ENCODE measurements at regions not wholly inside any gene's neighbourhood (a gene's known extent, or its start where the extent isn't known, plus 50 kb on each side); places are given as distances from the start of the nearest gene placed in this dataset.

GRCh38 chr14:105853089-105853906 lies 326.9 kb downstream of the TMEM121 start:
- WGBS: 89% methylated on average over 16 of the region's 16 CpGs

DNA sequence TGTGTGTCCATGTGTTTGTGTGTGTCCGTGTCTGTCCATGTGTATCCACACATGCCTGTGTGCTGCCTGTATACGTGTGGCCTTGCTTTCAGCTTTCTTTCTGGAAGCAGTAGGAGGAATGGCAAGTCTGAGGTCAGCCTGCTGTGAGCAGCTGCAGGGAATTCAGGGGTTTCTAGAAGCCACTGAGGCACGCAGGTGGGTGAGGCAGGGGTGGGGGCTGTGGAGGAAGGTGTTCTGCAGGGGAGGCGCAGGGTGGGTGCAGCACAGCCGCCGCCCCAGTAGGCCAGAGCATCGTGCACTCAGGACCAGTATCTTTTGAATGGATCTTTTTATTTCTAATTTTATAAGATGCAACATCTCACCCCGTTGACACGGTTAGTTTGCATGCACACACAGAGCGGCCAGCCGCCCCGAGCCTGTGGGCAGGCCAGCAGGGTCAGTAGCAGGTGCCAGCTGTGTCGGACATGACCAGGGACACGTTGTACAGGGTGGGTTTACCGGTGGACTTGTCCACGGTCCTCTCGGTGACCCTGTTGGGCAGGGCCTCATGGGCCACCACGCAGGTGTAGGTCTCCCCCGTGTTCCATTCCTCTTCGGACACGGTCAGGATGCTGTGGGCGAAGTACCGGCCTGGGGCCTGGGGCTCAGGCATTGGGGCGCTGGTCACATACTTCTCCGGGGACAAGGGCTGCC lies 327.7 kb downstream of the TMEM121 start:
- Histone ChIP-seq H3K27me3 (ENCODE audit: insufficient read depth, low read length) (no peaks in the 10 kb centered on the region), H3K4me1 (ENCODE audit: insufficient read depth, low read length) (no peaks in the 10 kb centered on the region), H3K27ac (ENCODE audit: low read depth, low read length) (no peak overlapping the region), H3K4me3 (ENCODE audit: low read length) (0 out of 2 replicates have a peak overlapping the region, but pooled peaks have one; percentile 9), H3K9ac (ENCODE audit: low read depth, low read length) (no peak overlapping the region), H3K9me3 (ENCODE audit: insufficient read depth, low read depth, low read length) (peaks cover 89% of the 10 kb centered on the region), H3K36me3 (ENCODE audit: insufficient read depth, low read length) (no peaks in the 10 kb centered on the region)
- 86% methylated on average over 25 of the region's 25 CpGs for WGBS

More at GRCh38 chr14:105853089-105853906, 326.9 kb downstream of the TMEM121 start:
- 0 out of 2 replicates have a peak overlapping the region, but pooled peaks have one; percentile 9 for H3K4me3 ChIP-seq (ENCODE audit: low read length)
- H3K36me3 ChIP-seq (ENCODE audit: insufficient read depth, low read length): no peaks in the 10 kb centered on the region
- H3K27ac ChIP-seq (ENCODE audit: low read depth, low read length): no peak overlapping the region
- H3K27me3 ChIP-seq (ENCODE audit: insufficient read depth, low read length): no peaks in the 10 kb centered on the region
- H3K9me3 ChIP-seq (ENCODE audit: insufficient read depth, low read depth, low read length): peaks cover 85% of the 10 kb centered on the region
- no peak overlapping the region for H3K9ac ChIP-seq (ENCODE audit: low read depth, low read length)
- no peaks in the 10 kb centered on the region for H3K4me1 ChIP-seq (ENCODE audit: insufficient read depth, low read length)

GRCh38 chr14:105854600-105855245 lies 328.3 kb downstream of the TMEM121 start:
- Histone ChIP-seq H3K36me3 (ENCODE audit: insufficient read depth, low read length) (no peaks in the 10 kb centered on the region), H3K27me3 (ENCODE audit: insufficient read depth, low read length) (no peaks in the 10 kb centered on the region), H3K9me3 (ENCODE audit: insufficient read depth, low read depth, low read length) (peaks cover 96% of the 10 kb centered on the region), H3K4me3 (ENCODE audit: low read length) (no peak overlapping the region), H3K9ac (ENCODE audit: low read depth, low read length) (no peak overlapping the region), H3K4me1 (ENCODE audit: insufficient read depth, low read length) (no peaks in the 10 kb centered on the region), H3K27ac (ENCODE audit: low read depth, low read length) (no peak overlapping the region)
- WGBS: 87% methylated on average over 26 of the region's 26 CpGs

DNA sequence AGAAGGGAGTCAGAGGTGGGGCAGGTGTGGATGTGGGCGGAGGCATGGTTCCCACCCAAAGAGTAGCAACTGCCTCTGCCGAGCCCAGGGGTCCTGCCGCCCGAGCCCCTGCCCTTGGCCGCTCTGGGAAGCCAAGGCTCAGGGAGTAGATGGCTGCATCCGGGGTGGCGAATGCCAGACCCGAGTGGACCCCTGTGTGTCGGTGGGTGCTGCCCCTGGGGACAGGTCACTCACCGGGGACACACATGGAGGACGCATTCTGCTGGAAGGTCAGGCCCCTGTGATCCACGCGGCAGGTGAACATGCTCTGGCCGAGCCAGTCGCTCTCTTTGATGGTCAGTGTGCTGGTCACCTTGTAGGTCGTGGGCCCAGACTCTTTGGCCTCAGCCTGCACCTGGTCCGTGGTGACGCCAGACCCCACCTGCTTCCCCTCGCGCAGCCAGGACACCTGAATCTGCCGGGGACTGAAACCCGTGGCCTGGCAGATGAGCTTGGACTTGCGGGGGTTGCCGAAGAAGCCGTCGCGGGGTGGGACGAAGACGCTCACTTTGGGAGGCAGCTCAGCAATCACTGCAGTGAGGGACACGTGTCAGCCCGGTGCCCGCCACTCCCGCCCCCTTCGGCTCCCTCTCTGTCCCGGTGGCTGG lies 329.0 kb downstream of the TMEM121 start:
- 88% methylated on average over 35 of the region's 35 CpGs for WGBS
- Histone ChIP-seq H3K4me3 (ENCODE audit: low read length) (no peak overlapping the region), H3K9ac (ENCODE audit: low read depth, low read length) (no peak overlapping the region), H3K36me3 (ENCODE audit: insufficient read depth, low read length) (no peaks in the 10 kb centered on the region), H3K27ac (ENCODE audit: low read depth, low read length) (no peak overlapping the region), H3K27me3 (ENCODE audit: insufficient read depth, low read length) (no peaks in the 10 kb centered on the region), H3K9me3 (ENCODE audit: insufficient read depth, low read depth, low read length) (peaks cover 93% of the 10 kb centered on the region), H3K4me1 (ENCODE audit: insufficient read depth, low read length) (no peaks in the 10 kb centered on the region)

GRCh38 chr14:105855893-105856675 lies 329.7 kb downstream of the TMEM121 start:
- no peak overlapping the region for H3K4me3 ChIP-seq (ENCODE audit: low read length)
- 87% methylated on average over 28 of the region's 28 CpGs for WGBS
- H3K27ac ChIP-seq (ENCODE audit: low read depth, low read length): no peak overlapping the region
- no peaks in the 10 kb centered on the region for H3K36me3 ChIP-seq (ENCODE audit: insufficient read depth, low read length)
- H3K9ac ChIP-seq (ENCODE audit: low read depth, low read length): no peak overlapping the region
- peaks cover 95% of the 10 kb centered on the region for H3K9me3 ChIP-seq (ENCODE audit: insufficient read depth, low read depth, low read length)
- no peaks in the 10 kb centered on the region for H3K4me1 ChIP-seq (ENCODE audit: insufficient read depth, low read length)
- no peaks in the 10 kb centered on the region for H3K27me3 ChIP-seq (ENCODE audit: insufficient read depth, low read length)

DNA sequence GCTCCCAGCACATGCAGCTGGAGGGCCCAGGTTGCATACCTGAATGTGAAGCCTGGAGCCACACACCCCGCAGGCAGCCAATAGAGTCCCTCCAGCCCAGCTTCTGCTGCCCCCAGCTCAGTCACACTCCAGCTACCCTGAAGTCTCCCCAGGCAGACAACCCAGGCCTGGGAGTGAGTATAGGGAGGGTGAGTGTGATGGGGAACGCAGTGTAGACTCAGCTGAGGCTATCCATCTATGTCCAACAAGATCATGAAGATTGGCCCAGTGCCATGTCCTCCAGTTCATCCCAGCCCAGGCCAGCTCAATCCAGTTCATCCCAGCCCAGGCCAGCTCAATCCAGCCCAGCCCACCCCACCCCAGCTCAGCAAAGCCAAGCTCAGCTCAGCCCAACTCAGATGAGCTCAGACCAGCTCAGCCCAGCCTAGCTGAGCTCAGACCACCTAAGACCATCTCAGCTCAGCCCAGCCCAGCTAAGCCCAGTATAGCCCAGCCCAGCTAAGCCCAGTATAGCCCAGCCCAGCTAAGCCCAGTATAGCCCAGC lies 330.4 kb downstream of the TMEM121 start:
- H3K4me1 ChIP-seq (ENCODE audit: insufficient read depth, low read length): no peaks in the 10 kb centered on the region
- peaks cover 95% of the 10 kb centered on the region for H3K9me3 ChIP-seq (ENCODE audit: insufficient read depth, low read depth, low read length)
- H3K36me3 ChIP-seq (ENCODE audit: insufficient read depth, low read length): no peaks in the 10 kb centered on the region
- H3K27ac ChIP-seq (ENCODE audit: low read depth, low read length): no peak overlapping the region
- H3K4me3 ChIP-seq (ENCODE audit: low read length): no peak overlapping the region
- no peak overlapping the region for H3K9ac ChIP-seq (ENCODE audit: low read depth, low read length)
- no peaks in the 10 kb centered on the region for H3K27me3 ChIP-seq (ENCODE audit: insufficient read depth, low read length)
- 75% methylated on average over 2 of the region's 2 CpGs for WGBS

- H3K9me3 ChIP-seq (ENCODE audit: insufficient read depth, low read depth, low read length): peaks cover 95% of the 10 kb centered on the region
- no peaks in the 10 kb centered on the region for H3K36me3 ChIP-seq (ENCODE audit: insufficient read depth, low read length)
- no peaks in the 10 kb centered on the region for H3K27me3 ChIP-seq (ENCODE audit: insufficient read depth, low read length)
- 50% methylated on average over 1 of the region's 1 CpG for WGBS
- H3K4me1 ChIP-seq (ENCODE audit: insufficient read depth, low read length): no peaks in the 10 kb centered on the region
- no peak overlapping the region for H3K27ac ChIP-seq (ENCODE audit: low read depth, low read length)
- no peak overlapping the region for H3K9ac ChIP-seq (ENCODE audit: low read depth, low read length)
- H3K4me3 ChIP-seq (ENCODE audit: low read length): no peak overlapping the region
These were observed 330.9 kb downstream of the TMEM121 start for GRCh38 chr14:105857220-105857825.

GRCh38 chr14:105857826-105858675 lies 331.7 kb downstream of the TMEM121 start:
- Histone ChIP-seq H3K27me3 (ENCODE audit: insufficient read depth, low read length) (no peaks in the 10 kb centered on the region), H3K4me1 (ENCODE audit: insufficient read depth, low read length) (no peaks in the 10 kb centered on the region), H3K27ac (ENCODE audit: low read depth, low read length) (no peak overlapping the region), H3K9ac (ENCODE audit: low read depth, low read length) (no peak overlapping the region), H3K36me3 (ENCODE audit: insufficient read depth, low read length) (no peaks in the 10 kb centered on the region), H3K9me3 (ENCODE audit: insufficient read depth, low read depth, low read length) (peaks cover 96% of the 10 kb centered on the region), H3K4me3 (ENCODE audit: low read length) (no peak overlapping the region)
- 87% methylated on average over 9 of the region's 9 CpGs for WGBS

GRCh38 chr14:105858676-105859025 lies 332.3 kb downstream of the TMEM121 start:
- no peaks in the 10 kb centered on the region for H3K27me3 ChIP-seq (ENCODE audit: insufficient read depth, low read length)
- H3K36me3 ChIP-seq (ENCODE audit: insufficient read depth, low read length): no peaks in the 10 kb centered on the region
- no peak overlapping the region for H3K4me3 ChIP-seq (ENCODE audit: low read length)
- H3K9ac ChIP-seq (ENCODE audit: low read depth, low read length): no peak overlapping the region
- H3K27ac ChIP-seq (ENCODE audit: low read depth, low read length): no peak overlapping the region
- H3K4me1 ChIP-seq (ENCODE audit: insufficient read depth, low read length): no peaks in the 10 kb centered on the region
- peaks cover 96% of the 10 kb centered on the region for H3K9me3 ChIP-seq (ENCODE audit: insufficient read depth, low read depth, low read length)
- 88% methylated on average over 4 of the region's 4 CpGs for WGBS

All from HUES64 (cell line).